Activated naive CD4-positive, alpha-beta T cell treated with anti-CD3 and anti-CD28 coated beads, Interleukin-2, amount 10 ng/mL, durations not matched to agents 7 days and 5 days (primary cell): ENCODE measurements at regions not wholly inside any gene's neighbourhood (a gene's known extent, or its start where the extent isn't known, plus 50 kb on each side); places are given as distances from the start of the nearest gene placed in this dataset.
"Not testable (repeated sequence)": the region's sequence is repeated elsewhere in the genome, so short reads cannot be mapped to it uniquely, and the experiment has no call there.

Source experiments
- CTCF ChIA-PET: fragments of 350-600 bp; sonication (Branson Sonifier 250); formaldehyde crosslinking; loops from one replicate; lab custom pipeline; 2021; ENCODE audit warnings: antibody characterized with exemption; lab: Charles Lee
- DNase-seq: peaks from one replicate; pipeline ENCODE4 v3.0.0-alpha.2; 2020
- H3K27ac Mint-ChIP-seq: one replicate; pipeline ENCODE4 v1.8.0; 2021; ENCODE audit warnings: mild to moderate bottlenecking, moderate library complexity, mixed read lengths
- H3K27me3 Mint-ChIP-seq: one replicate; pipeline ENCODE4 v1.8.0; 2021; ENCODE audit warnings: mild to moderate bottlenecking, mixed read lengths
- H3K36me3 Mint-ChIP-seq: one replicate; pipeline ENCODE4 v1.8.0; 2021; ENCODE audit warnings: mixed read lengths
- H3K4me1 Mint-ChIP-seq: one replicate; pipeline ENCODE4 v1.8.0; 2021; ENCODE audit warnings: mixed read lengths
- H3K4me3 Mint-ChIP-seq: one replicate; pipeline ENCODE4 v1.8.0; 2021; ENCODE audit warnings: mild to moderate bottlenecking, moderate library complexity, mixed read lengths
- H3K9me3 Mint-ChIP-seq: one replicate; pipeline ENCODE4 v1.8.0; 2021; ENCODE audit warnings: mixed read lengths

GRCh38 chr6:48389146-48390043 is 278.4 kb upstream of the PTCHD4 start:
- no peak for DNase-seq
- Mint-ChIP-seq H3K27me3 (no peaks in the 10 kb centered on the region), H3K4me1 (no peaks in the 10 kb centered on the region), H3K27ac (no peak overlapping the region), H3K36me3 (no peaks in the 10 kb centered on the region), H3K9me3 (peaks cover 6% of the 10 kb centered on the region), H3K4me3 (no peak overlapping the region)
- CTCF ChIA-PET: no interaction called here

GRCh38 chr6:48388044-48388443 is 277.0 kb upstream of the PTCHD4 start:
- H3K4me3 Mint-ChIP-seq: no peak overlapping the region
- H3K36me3 Mint-ChIP-seq: no peaks in the 10 kb centered on the region
- H3K27me3 Mint-ChIP-seq: no peaks in the 10 kb centered on the region
- peaks cover 6% of the 10 kb centered on the region for H3K9me3 Mint-ChIP-seq
- CTCF ChIA-PET: no interaction called here
- DNase-seq: no peak
- H3K27ac Mint-ChIP-seq: no peak overlapping the region
- H3K4me1 Mint-ChIP-seq: no peaks in the 10 kb centered on the region

- H3K27ac Mint-ChIP-seq: no peak overlapping the region
- DNase-seq: no peak
- CTCF ChIA-PET: no interaction called here
- no peaks in the 10 kb centered on the region for H3K36me3 Mint-ChIP-seq
- peaks cover 9% of the 10 kb centered on the region for H3K9me3 Mint-ChIP-seq
- H3K4me3 Mint-ChIP-seq: no peak overlapping the region
- no peaks in the 10 kb centered on the region for H3K4me1 Mint-ChIP-seq
- H3K27me3 Mint-ChIP-seq: no peaks in the 10 kb centered on the region
Measured at GRCh38 chr6:48378884-48379407, 267.9 kb upstream of the PTCHD4 start.

GRCh38 chr6:48377115-48377514 is 266.1 kb upstream of the PTCHD4 start:
- H3K27ac Mint-ChIP-seq: no peak overlapping the region
- DNase-seq: no peak
- H3K4me1 Mint-ChIP-seq: no peaks in the 10 kb centered on the region
- no peaks in the 10 kb centered on the region for H3K27me3 Mint-ChIP-seq
- no peaks in the 10 kb centered on the region for H3K36me3 Mint-ChIP-seq
- no peak overlapping the region for H3K4me3 Mint-ChIP-seq
- H3K9me3 Mint-ChIP-seq: peaks cover 9% of the 10 kb centered on the region
- CTCF ChIA-PET: no interaction called here

GRCh38 chr6:48371226-48371625 is 260.2 kb upstream of the PTCHD4 start:
- H3K4me1 Mint-ChIP-seq, H3K4me3 Mint-ChIP-seq, H3K27me3 Mint-ChIP-seq, H3K9me3 Mint-ChIP-seq, H3K36me3 Mint-ChIP-seq, DNase-seq, CTCF ChIA-PET, H3K27ac Mint-ChIP-seq: not testable (repeated sequence)

- Mint-ChIP-seq H3K36me3 (no peaks in the 10 kb centered on the region), H3K4me1 (no peaks in the 10 kb centered on the region), H3K4me3 (no peak overlapping the region), H3K27me3 (no peaks in the 10 kb centered on the region), H3K9me3 (peaks cover 10% of the 10 kb centered on the region), H3K27ac (no peak overlapping the region)
- CTCF ChIA-PET: no interaction called here
- no peak for DNase-seq
Measured at GRCh38 chr6:48369100-48369499, 258.1 kb upstream of the PTCHD4 start.

GRCh38 chr6:48325701-48326100 is 214.7 kb upstream of the PTCHD4 start:
- H3K4me3 Mint-ChIP-seq: no peak overlapping the region
- H3K9me3 Mint-ChIP-seq: no peaks in the 10 kb centered on the region
- H3K36me3 Mint-ChIP-seq: no peaks in the 10 kb centered on the region

GRCh38 chr6:48318670-48319069 is 207.7 kb upstream of the PTCHD4 start:
- CTCF ChIA-PET: no interaction called here
- H3K9me3 Mint-ChIP-seq: peaks cover 1% of the 10 kb centered on the region
- H3K4me1 Mint-ChIP-seq: no peaks in the 10 kb centered on the region
- no peaks in the 10 kb centered on the region for H3K27me3 Mint-ChIP-seq
- no peak overlapping the region for H3K4me3 Mint-ChIP-seq
- H3K27ac Mint-ChIP-seq: no peak overlapping the region
- no peaks in the 10 kb centered on the region for H3K36me3 Mint-ChIP-seq
- no peak for DNase-seq

More at GRCh38 chr6:48325701-48326100, 214.7 kb upstream of the PTCHD4 start:
- no peak for DNase-seq
- Mint-ChIP-seq H3K27ac (no peak overlapping the region), H3K4me1 (no peaks in the 10 kb centered on the region), H3K27me3 (no peaks in the 10 kb centered on the region)
- CTCF ChIA-PET: interaction anchor here (0.5 kb wide), 1 partner anchor 312 kb away, joined by 3 read pairs; no protein-coding TSS in a partner anchor

GRCh38 chr6:48315915-48316314 is 204.9 kb upstream of the PTCHD4 start:
- H3K27me3 Mint-ChIP-seq: no peaks in the 10 kb centered on the region
- no peaks in the 10 kb centered on the region for H3K4me1 Mint-ChIP-seq
- H3K4me3 Mint-ChIP-seq: no peak overlapping the region
- no peak overlapping the region for H3K27ac Mint-ChIP-seq
- peaks cover 1% of the 10 kb centered on the region for H3K9me3 Mint-ChIP-seq
- DNase-seq: no peak
- CTCF ChIA-PET: no interaction called here
- H3K36me3 Mint-ChIP-seq: no peaks in the 10 kb centered on the region

- no peak for DNase-seq
- CTCF ChIA-PET: no interaction called here
- H3K4me3 Mint-ChIP-seq: no peak overlapping the region
- H3K27me3 Mint-ChIP-seq: no peaks in the 10 kb centered on the region
- no peaks in the 10 kb centered on the region for H3K4me1 Mint-ChIP-seq
- H3K9me3 Mint-ChIP-seq: peaks cover 1% of the 10 kb centered on the region
- no peaks in the 10 kb centered on the region for H3K36me3 Mint-ChIP-seq
- no peak overlapping the region for H3K27ac Mint-ChIP-seq
Measured at GRCh38 chr6:48315051-48315719, 204.2 kb upstream of the PTCHD4 start.

- Mint-ChIP-seq H3K27me3 (no peaks in the 10 kb centered on the region), H3K4me1 (no peaks in the 10 kb centered on the region), H3K4me3 (no peak overlapping the region), H3K36me3 (no peaks in the 10 kb centered on the region), H3K9me3 (no peaks in the 10 kb centered on the region), H3K27ac (no peak overlapping the region)
- CTCF ChIA-PET: no interaction called here
- DNase-seq: no peak
Measured at GRCh38 chr6:48311301-48311700, 200.3 kb upstream of the PTCHD4 start.

- Mint-ChIP-seq H3K27me3 (no peaks in the 10 kb centered on the region), H3K36me3 (no peaks in the 10 kb centered on the region), H3K4me3 (no peak overlapping the region), H3K27ac (no peak overlapping the region), H3K9me3 (peaks cover 3% of the 10 kb centered on the region), H3K4me1 (no peaks in the 10 kb centered on the region)
- CTCF ChIA-PET: no interaction called here
- DNase-seq: no peak
Measured at GRCh38 chr6:48307573-48307972, 196.6 kb upstream of the PTCHD4 start.

- CTCF ChIA-PET: no interaction called here
- Mint-ChIP-seq H3K4me3 (no peak overlapping the region), H3K27ac (no peak overlapping the region), H3K36me3 (no peaks in the 10 kb centered on the region), H3K4me1 (no peaks in the 10 kb centered on the region), H3K9me3 (peaks cover 14% of the 10 kb centered on the region), H3K27me3 (no peaks in the 10 kb centered on the region)
- no peak for DNase-seq
Measured at GRCh38 chr6:48290595-48290994, 179.6 kb upstream of the PTCHD4 start.

- no peaks in the 10 kb centered on the region for H3K4me1 Mint-ChIP-seq
- no peak overlapping the region for H3K4me3 Mint-ChIP-seq
- H3K27ac Mint-ChIP-seq: no peak overlapping the region
- H3K9me3 Mint-ChIP-seq: peaks cover 16% of the 10 kb centered on the region
- no peak for DNase-seq
- no peaks in the 10 kb centered on the region for H3K27me3 Mint-ChIP-seq
- CTCF ChIA-PET: no interaction called here
- no peaks in the 10 kb centered on the region for H3K36me3 Mint-ChIP-seq
Measured at GRCh38 chr6:48289841-48290240, 178.8 kb upstream of the PTCHD4 start.

GRCh38 chr6:48281217-48281616 is 170.2 kb upstream of the PTCHD4 start:
- H3K9me3 Mint-ChIP-seq: peaks cover 6% of the 10 kb centered on the region
- H3K4me1 Mint-ChIP-seq: no peaks in the 10 kb centered on the region
- no peaks in the 10 kb centered on the region for H3K36me3 Mint-ChIP-seq
- H3K27ac Mint-ChIP-seq: no peak overlapping the region
- DNase-seq: no peak
- no peak overlapping the region for H3K4me3 Mint-ChIP-seq
- no peaks in the 10 kb centered on the region for H3K27me3 Mint-ChIP-seq
- CTCF ChIA-PET: no interaction called here
